ENCODE measurements at regions not wholly inside any gene's neighbourhood (a gene's known extent, or its start where the extent isn't known, plus 50 kb on each side); places are given as distances from the start of the nearest gene placed in this dataset.
A peak's percentile ranks its signal among the peaks of the same experiment; 100 is the strongest.

DNA sequence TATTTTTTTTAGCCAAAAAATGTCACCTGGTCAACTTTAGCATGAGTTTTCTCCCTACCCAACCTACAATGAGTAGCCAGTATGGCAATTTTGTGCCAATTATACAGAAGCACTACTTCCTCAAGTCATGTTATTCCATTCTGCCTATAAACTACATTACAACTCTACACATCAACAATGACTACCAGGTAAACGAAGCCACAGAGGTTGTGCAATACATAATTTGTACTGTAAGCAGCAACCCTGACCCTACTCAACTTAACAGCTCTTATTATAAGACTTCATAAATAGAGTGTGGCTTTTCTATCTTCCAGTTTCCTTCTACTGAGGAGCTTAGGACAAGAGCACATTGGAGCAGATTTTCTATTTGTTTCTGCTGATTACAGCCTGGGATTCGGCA, 160.5 kb downstream of the HS3ST1 start:
- no peak for DNase-seq (ENCODE audit: low read depth in 2 of 2)

DNA sequence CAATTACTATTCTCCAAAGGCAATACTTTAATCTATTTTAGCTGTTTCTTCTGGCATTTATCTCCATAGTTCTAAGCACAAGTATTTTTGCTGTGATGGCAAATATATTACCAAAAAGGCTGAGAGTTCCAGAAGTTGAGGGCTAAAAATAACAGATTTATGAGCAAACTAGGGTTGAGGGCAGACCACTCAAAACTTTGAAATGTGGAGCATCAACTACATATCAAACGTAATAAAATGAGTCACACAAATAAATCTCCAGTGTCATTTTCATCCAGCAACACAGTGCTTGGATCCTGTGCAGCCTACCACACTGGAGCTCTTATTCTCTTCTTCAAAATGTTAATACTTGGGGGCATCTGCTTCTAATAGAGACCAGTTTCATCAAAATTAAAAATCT, 163.9 kb downstream of the HS3ST1 start:
- peak; percentile 38 to 40 for DNase-seq (ENCODE audit: low read depth in 2 of 2)

DNA sequence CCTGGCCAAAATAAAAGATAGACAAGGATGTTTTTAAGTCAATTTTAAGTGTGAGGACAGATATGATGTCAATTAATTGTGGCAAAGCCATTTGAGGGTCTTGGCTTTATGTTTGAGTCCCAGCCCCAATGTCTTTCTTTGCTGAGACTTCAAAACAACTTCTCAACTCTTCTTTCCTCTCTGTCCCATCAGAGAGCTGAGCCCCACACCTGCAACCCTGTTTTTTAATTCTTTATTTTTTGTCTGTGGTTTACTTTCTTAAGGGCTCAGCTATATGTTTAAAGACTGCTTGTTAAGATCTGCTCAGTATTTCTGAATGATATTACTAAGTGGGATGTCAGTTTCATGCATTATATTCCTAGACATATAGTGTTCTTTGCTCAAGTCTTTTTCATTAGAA, 164.3 kb downstream of the HS3ST1 start:
- no peak for DNase-seq (ENCODE audit: low read depth in 2 of 2)

DNA sequence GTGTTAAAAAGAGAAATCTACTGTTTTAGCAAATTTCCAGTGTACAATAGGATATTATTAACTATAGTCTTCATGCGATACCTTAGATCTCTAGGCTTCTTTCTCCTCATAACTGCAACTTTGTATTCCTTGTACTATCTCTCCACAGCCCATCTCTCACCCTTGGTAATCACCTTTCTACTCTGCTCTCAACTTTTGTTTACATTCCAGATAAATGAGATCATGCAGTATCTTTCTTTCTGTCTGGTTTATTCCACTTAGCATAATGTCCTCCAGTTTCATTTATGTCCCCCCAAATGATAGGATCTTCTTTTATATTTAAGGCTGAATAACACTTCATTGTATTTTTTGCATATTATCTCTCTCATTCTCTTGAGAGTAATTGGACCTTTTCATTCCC, 165.5 kb downstream of the HS3ST1 start:
- no peak for DNase-seq (ENCODE audit: low read depth in 2 of 2)

DNA sequence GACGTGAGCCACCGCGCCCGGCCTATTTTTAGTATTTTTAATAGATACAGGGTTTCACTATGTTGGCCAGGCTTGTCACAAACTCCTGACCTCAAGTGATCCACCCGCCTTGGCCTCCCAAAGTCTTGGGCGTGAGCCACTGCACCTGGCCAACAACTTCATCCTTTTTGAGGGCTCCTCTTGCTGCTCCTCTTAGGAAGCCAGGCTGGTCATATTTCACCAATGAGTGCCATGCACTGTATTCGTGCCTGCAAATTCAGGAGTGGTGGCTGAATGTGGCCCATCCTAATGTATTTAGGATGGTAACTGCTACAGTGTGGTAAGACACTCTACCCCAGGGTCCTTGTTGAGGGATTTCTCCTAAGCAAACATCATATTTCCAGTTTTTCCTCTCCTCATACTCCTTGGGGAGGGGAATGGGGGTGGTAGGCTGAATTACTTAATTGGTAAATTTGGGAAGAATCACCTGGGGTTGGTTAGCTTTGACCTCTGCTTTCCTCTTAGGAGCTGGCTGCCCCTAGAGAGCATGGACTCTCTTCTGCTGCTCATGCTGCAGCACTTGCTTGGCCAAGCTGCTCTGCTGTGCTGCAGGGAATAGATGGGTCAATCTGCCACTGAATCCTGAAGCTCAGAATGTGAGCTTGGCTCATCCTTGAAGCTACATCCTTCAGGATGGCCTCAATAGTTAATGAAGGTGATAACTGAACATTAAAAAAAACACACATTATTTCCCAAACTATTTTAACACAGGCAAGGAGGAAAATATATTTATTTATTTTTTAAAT, 167.4 kb downstream of the HS3ST1 start:
- DNase-seq (ENCODE audit: low read depth in 2 of 2) = no peak

DNA sequence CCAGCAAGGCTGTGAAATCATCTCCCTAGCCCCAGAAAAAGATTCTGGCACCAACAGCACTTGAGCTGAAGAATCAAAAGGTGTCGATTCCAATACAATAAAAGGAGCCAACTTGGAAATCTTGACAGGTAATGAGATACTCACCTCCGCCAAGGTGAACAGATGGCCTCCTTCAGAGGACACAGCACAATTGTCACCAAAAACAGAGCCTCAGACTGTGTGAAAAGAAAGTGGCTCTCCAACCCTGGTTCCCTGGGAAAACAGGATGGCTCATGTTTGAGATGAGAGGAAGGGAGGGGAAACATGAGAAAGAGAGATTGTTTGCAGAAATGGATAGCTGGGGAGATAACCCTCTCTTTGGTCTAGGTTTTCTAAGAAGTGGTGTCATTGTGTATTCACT, 168.9 kb downstream of the HS3ST1 start:
- DNase-seq (ENCODE audit: low read depth in 2 of 2) = no peak

DNA sequence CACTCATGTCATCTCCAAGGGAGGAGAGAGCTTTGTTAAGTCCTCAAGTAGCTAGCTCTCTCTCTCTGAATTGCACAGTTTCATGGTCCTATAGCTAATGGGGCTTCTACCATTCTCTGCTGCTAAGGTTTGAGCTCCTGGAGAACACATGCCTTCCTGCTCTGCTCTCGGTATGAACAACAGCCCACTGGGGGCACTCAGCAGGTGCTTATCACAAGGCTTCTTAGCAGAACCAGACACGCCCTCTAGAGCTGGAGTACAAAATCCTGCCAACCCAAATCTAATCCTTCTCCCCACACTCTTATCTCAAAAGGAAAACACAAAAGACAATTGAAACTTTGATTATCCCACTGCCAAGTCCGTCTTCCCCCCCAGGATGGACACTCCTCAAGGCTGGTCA, 176.5 kb downstream of the HS3ST1 start:
- DNase-seq (ENCODE audit: low read depth in 2 of 2) = no peak

DNA sequence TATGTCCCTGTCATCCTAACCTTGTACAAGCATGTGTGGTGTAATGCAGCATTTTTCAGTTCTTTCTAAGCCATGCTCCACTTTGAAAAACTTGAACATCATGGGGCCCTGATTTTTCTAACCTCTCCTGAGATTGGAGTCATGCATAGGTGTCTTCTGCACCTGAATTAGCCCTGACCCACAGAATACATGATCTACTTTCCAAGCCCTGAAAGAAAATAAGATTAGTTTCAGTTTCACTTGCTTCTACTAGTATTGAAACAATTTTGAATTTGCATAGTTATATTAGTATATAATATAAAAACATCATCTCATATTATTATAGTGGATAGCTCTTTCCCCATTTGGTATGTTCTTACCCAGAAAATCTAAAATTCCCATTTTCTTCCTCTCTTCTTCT, 178.2 kb downstream of the HS3ST1 start:
- no peak for DNase-seq (ENCODE audit: low read depth in 2 of 2)

DNA sequence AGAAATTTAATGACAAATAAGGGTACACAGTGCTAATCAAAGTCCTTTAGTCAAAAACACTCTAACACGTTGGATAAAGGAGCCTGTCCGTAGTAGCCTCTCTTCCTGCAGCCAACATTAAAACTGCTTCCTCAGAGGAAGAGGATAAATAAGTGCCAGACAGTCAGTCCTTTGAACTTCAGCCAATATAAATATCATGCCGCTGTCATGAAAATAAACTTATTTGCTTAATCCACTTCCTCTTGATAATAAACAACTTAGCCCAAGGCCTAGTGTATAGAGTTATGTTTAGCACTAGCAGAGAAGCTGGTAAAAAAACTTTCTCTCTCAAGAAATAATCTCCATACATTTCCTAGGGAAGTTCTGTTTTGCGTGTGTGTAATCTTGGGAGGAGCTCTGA, 196.7 kb downstream of the HS3ST1 start:
- no peak for DNase-seq (ENCODE audit: low read depth in 2 of 2)

DNA sequence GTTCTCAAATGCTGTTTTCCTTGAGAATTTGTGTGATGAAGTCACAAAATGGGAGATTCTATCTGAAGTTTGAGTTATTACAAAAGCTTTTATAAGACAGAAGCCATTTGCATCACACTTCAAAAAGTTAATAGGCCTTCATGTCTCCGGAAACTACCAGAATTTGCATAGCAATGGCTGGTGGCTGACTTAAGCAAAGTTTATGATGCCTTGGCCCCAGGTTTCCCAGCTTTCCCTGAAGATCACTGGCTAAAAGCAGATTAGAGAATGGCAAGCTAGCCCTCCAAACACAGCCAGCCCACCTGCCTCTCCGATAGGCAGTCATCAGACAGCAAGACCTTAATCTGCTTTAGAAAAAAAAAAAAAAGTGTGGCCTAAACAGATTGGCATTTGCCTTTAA, 197.8 kb downstream of the HS3ST1 start:
- DNase-seq (ENCODE audit: low read depth in 2 of 2) = no peak

DNA sequence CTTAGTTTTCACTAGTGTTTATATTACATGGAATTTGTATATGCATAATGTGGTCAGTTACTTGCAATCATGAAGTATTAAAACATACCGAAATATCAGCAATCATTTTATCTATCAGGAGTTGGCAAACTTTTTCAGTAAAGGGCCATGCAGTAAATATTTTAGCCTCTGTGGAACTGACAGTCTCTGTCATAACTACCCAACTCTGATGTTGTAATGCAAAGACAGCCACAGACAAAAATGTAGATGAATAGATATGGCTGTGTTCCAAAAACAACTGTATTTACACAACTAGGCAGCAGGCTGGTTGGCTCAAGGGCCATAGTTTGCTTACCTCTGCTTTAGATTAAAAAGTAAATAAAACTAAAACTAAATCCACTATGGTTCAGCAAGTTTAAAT, 200.2 kb downstream of the HS3ST1 start:
- DNase-seq (ENCODE audit: low read depth in 2 of 2) = no peak

DNA sequence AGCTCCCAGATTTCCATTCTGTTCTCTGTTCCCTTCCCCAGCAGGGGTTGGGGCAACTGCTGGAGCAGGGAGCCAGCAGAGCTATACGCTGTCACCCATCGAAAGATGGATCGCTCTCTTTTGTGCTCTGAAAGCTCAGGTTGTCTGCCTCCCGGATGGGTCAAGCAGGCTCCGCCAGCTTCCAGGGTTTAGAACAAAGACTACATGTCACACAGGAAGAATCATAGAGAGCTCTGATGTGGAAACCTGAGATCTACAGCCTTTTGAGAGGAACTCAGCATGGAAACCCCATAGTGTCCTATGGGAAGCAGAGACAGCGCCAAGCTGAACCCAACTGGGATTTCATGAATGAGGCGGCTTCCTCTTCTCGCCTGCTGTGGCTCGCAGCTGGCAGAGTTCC, 205.4 kb downstream of the HS3ST1 start:
- no peak for DNase-seq (ENCODE audit: low read depth in 2 of 2)

DNA sequence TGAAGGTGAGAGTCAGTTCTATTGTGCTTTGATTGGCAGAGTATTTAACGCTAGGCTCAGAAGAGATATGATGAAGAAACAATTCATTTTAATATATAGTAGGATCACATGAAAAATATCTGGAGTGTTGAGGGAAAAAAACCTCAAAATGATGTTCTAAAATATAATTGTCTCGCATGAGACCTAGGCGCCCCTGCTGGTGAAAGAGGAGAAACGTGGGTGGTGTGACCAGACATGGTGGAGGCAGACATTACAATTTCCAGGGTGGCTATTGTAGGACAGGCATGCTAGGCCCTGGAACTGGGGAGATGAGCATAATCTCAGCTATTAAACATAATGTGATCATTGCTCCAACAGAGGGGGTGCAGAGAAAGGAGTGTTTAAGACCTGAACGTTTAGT, 210.0 kb downstream of the HS3ST1 start:
- no peak for DNase-seq (ENCODE audit: low read depth in 2 of 2)

DNA sequence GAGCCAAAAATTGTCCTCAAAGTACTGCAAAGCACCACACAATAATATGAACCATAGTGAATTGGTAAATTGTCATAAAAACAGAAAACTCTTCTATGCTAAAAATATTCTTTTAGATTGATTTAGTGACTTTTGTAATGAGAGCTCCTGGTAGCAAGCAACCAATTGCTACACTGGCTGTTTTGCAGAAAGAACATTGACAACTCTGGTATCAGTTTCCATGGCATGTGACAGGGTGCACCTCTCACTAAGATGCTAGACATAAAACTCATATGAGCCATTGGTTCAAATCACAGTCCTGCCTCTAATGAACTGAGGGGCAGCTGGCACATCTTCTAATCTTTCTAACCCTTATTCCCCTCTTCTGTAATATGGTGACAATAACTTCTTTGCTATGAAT, 212.2 kb downstream of the HS3ST1 start:
- no peak for DNase-seq (ENCODE audit: low read depth in 2 of 2)

DNA sequence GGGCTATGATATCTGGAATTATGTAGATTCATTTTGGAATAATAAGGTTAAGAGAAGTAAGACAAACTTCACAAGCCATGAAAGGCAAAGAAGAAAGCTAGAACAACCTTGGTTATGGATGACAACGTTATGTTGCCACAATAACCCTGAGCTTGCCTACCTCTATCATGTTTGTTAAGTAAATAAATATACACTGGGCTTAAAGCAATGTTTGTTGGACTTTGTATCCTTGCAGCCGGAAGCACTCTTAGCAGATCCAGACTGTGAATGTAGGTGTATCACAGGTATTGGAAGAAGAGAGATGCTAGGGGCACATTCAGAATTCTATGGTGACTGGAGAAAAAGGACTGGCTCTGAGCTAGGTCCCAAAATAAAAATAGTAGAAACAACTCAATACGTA, 214.4 kb downstream of the HS3ST1 start:
- no peak for DNase-seq (ENCODE audit: low read depth in 2 of 2)

DNA sequence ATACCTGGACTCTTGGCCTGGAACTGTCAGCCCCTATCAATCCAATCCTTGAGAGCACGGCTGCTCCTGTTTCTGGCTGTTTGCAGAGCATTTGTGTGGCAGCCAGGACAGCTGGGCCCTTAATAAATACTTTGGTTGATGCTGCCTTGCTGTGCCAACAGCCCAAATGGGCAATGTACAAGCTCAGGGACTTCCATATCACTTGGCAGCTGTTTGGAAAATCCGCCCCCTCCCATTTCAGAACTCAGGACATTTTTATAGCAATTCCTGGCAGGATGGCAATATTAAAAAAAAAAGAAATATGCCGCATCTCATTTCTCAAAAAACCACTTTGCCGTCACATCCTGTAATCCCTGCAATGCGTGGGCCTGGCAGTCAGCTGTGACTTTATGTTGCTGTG, 218.9 kb downstream of the HS3ST1 start:
- DNase-seq (ENCODE audit: low read depth in 2 of 2) = no peak

DNA sequence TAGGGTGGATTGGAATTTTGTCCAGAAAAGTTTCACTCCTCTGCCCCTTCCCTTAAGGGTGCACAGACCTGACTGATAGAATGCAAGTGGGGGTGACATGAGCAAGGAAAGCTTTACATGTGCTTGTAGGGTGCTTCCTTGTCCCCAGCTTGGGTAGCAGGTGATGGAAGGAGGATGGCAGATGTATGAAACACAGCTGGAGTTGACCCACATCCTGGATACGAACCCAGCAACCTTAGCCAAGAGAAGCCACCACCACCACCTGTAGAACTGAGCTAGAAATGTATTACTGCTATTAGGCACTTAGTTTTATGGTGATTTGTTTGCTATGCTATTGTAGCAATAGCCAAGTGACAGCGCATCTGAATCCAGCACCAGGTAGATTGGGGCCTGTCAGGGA, 227.4 kb downstream of the HS3ST1 start:
- DNase-seq (ENCODE audit: low read depth in 2 of 2) = no peak

DNA sequence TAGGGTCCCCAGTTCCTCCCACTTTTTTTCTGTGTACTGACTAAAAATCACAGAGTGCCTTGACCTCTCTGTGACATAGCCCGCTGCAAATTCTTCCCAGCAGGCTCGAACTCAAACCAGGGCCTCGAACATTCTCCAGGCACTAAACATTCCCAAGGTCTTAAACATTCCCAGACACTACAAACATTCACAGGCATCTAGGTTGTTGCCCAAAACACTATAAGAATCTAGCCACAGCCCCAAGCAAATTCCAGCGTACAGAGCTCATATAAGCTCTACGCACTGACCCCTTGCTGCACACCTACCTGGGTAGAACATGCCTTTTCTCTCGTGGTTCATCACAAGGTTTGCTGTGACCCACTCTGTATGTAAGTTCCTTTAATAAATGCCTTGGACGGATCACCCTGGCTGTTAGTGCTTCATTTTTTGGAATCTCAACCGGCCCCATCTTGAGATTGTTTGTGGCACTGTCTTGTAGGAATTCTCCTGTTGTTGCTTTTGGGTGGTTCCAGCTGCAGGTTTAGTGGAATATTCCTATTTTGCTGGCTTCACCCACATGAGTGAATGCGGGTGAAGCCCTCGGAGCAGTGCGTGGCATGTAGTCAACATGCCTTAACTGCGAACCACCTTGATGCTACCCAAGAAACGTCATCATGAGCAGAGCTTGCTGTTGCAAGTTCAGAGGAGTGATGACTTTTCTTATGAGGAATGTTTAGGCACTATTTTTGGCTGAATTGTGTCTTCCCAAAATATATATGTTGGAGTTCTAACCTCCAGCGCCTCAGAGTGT, 230.0 kb downstream of the HS3ST1 start:
- no peak for DNase-seq (ENCODE audit: low read depth in 2 of 2)

DNA sequence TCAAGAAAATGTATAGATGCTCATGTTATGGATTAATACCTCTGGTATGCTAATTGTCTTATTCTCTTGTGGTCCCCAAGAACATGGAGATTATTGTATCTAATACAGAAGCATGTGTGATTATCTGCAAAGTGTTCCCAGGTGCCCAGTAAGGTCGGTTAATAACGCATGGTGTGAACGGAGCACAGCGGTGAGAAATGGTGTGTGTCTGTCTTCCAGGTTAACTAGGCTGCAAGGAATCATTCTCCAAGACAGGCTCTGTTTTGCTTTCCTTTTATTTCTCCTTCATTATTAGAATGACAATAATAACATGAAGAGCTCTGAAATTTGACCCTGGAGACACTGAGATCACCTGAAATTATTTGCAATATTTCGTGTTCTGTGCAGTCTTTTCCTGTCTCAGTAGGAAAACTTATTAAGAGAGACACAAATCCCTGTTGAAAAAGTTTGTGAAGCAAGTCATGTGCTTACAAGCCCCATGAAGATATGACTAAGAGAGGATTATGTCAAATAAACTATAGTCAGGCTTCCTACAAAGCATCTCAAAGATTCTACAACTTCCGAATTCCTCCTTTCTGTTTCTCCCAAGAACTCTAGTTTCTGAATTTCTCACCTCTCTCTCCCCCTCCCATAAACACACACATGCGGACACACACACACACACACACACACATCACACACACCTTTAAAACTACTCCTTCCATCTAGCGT, 230.9 kb downstream of the HS3ST1 start:
- DNase-seq (ENCODE audit: low read depth in 2 of 2) = no peak

DNA sequence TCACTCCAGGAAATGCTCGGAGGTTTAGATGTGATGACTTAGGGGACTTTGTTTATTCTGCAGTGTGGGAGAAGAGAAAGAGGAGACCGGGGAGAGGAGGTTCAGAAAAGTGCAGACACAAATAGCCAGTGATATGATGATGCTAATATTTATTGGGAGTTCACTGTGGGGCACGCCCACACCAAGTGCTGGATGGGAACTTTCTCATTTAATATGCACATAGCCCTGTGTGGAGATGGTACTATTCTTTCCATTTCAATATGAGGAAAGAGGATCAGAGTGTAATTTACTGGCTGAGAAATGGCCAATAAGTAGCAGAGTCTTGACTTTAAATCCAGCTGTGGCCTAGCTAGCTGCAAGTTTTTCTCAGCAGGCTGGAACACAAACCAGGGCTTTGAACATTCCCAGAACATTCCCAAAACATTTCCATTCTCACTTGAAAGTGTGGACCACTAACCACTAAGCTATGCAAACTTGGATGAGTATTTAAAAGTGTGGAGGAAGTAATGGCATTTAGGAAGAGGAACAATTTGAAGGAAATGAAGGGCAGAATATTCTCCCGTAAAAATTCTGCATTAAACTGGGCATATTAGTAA, 231.7 kb downstream of the HS3ST1 start:
- DNase-seq (ENCODE audit: low read depth in 2 of 2) = no peak

DNA sequence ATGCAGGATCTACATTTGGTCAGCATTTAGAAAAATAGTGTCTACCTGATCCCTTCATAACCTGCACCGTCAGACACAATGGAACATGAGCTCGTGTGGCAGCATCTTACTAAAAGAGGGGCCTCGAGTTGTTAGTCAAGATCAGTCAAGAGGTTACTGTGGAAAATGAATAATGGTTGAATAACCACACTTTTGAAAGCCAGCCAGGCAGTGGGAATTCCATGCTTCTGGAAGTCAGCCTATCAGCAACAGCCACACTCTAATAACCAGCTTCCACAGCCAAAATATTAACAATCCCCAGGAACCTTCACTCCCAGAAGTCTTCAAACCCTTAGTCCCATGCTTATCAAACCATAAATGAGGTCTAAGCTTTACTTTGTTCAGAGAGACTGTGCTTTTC, 234.3 kb downstream of the HS3ST1 start:
- no peak for DNase-seq (ENCODE audit: low read depth in 2 of 2)

DNA sequence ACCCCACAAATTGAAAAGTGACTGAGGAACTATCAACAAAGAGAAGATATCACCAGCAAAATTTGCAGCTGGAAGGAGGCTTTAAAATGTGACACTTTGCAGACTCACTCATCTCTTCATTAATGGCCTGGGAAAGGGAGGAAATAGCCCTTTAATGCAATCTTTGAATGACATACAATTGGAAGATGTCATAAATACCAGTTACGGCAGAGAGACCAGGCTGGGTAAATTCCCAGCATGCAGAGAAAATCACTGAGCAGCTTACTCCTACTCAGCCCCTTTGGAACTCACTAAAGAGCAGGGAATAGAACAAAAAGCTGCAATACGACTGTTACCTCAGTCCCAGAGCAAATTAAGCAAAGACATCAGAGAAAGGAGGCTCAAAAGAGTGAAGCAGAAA, 238.9 kb downstream of the HS3ST1 start:
- DNase-seq (ENCODE audit: low read depth in 2 of 2) = no peak
